ENCODE measurements at regions not wholly inside any gene's neighbourhood (a gene's known extent, or its start where the extent isn't known, plus 50 kb on each side); places are given as distances from the start of the nearest gene placed in this dataset.

DNA sequence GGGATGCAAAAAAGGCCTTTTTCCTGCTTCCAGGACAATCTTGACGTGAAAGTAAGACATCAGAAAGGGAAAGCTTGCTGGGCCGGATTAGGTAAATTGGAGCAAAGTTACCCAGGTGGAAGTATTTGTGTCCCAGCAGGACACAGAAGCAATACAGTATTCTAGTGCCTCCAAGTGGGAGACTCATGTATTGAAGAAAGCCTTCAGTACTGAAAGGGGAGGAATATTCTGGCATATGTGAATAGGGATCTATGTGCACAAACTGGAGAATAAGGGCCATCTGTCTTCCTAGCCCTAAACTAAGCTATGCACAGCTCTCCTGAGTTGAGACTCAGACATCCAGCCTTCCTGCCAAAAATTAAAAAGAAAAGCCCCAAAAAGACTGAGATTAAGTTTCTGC is 327.3 kb upstream of the CDH8 start:
- TF ChIP-seq, protein P1, sequence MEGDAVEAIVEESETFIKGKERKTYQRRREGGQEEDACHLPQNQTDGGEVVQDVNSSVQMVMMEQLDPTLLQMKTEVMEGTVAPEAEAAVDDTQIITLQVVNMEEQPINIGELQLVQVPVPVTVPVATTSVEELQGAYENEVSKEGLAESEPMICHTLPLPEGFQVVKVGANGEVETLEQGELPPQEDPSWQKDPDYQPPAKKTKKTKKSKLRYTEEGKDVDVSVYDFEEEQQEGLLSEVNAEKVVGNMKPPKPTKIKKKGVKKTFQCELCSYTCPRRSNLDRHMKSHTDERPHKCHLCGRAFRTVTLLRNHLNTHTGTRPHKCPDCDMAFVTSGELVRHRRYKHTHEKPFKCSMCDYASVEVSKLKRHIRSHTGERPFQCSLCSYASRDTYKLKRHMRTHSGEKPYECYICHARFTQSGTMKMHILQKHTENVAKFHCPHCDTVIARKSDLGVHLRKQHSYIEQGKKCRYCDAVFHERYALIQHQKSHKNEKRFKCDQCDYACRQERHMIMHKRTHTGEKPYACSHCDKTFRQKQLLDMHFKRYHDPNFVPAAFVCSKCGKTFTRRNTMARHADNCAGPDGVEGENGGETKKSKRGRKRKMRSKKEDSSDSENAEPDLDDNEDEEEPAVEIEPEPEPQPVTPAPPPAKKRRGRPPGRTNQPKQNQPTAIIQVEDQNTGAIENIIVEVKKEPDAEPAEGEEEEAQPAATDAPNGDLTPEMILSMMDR (IDR thresholded peaks at IDR 0.05) = no peak
- TF ChIP-seq POLR2A (IDR thresholded peaks at IDR 0.05) = no peak
- WGBS, 2 donors = 90 to 97% methylated on average over 2 of the region's 2 CpGs
- DNase-seq = no peak
- Histone ChIP-seq H3K4me3 (no peak overlapping the region), H3K4me1 (no peaks in the 10 kb centered on the region), H3K36me3 (ENCODE audit: low read depth, missing control alignments) (no peaks in the 10 kb centered on the region), H3K27me3 (no peaks in the 10 kb centered on the region), H3K9me3 (no peaks in the 10 kb centered on the region), H3K27ac (no peak overlapping the region)
- intact Hi-C loops (cut with DNase I; ENCODE audit: low total_unique reads) = no loop called here

DNA sequence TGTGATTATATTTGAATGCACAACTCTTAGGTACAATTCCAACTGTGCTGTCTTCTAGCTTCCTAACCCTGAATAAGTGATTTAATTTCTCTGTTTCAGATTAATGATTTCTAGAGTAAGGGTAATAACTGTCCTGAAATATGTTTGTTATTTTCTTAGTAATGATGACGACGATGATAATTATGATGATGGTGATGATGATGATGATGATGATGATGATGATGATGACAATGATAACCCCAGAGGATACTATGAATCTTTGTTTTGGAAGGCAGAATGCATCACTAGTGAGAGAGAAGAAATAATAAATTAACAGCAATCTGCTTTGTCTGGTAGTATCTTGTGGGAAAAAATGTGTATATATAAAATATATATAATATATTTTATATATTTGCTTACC is 317.1 kb upstream of the CDH8 start:
- no peak overlapping the region for H3K4me3 ChIP-seq
- H3K27ac ChIP-seq = no peak overlapping the region
- H3K27me3 ChIP-seq = no peaks in the 10 kb centered on the region
- no peaks in the 10 kb centered on the region for H3K9me3 ChIP-seq
- H3K36me3 ChIP-seq (ENCODE audit: low read depth, missing control alignments) = no peaks in the 10 kb centered on the region
- no peak for TF ChIP-seq POLR2A (IDR thresholded peaks at IDR 0.05)
- TF ChIP-seq, protein P1 (IDR thresholded peaks at IDR 0.05) = no peak
- intact Hi-C loops (cut with DNase I; ENCODE audit: low total_unique reads) = no loop called here
- H3K4me1 ChIP-seq = no peaks in the 10 kb centered on the region
- 89 to 91% methylated on average over 2 of the region's 2 CpGs for WGBS, 2 donors
- no peak for DNase-seq

DNA sequence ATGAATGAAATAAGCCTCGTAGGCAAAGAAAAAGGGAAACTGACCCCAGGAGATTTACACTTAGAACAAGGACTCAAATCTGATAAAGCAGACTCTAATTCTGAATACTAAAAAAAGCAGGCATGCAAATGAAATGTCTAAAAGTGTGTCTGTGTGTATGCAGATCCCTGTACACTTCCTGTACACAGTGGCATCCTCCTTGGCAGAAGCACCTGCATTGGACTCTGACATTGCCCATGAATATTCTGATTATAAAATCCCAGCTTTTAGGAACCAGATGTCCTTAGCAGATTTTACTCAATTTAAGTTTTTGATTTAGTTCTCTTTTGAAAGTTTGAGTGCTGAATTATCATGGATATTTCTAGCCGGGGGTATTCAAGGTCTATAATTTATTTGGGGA is 306.0 kb upstream of the CDH8 start:
- intact Hi-C loops (cut with DNase I; ENCODE audit: low total_unique reads) = no loop called here
- WGBS, 2 donors = 76 to 82% methylated on average over 2 of the region's 2 CpGs

DNA sequence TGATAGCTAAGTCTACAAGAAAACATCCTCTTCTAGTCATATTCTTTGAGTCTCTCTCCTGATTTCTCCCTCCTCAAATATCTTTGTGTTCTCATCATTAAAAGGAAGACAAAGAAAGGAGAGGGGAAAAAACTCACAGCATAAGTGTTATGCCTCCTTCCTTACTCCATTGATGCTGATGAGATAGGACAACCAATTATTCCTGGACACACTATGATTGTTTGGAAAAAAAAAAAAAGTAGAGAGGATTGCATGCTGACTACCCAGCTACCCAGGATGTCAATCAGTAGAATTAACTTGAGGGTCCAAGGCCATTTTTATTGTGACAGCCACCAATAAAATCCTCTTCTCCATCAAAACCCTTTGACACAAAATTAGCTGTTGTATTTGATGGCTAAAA is 299.1 kb upstream of the CDH8 start:
- TF ChIP-seq POLR2A (IDR thresholded peaks at IDR 0.05) = no peak
- TF ChIP-seq, protein P1 (IDR thresholded peaks at IDR 0.05) = no peak
- no peak for DNase-seq
- Histone ChIP-seq H3K27ac (no peak overlapping the region), H3K9me3 (no peaks in the 10 kb centered on the region), H3K4me1 (no peaks in the 10 kb centered on the region), H3K27me3 (no peaks in the 10 kb centered on the region), H3K4me3 (no peak overlapping the region), H3K36me3 (ENCODE audit: low read depth, missing control alignments) (no peaks in the 10 kb centered on the region)
- intact Hi-C loops (cut with DNase I; ENCODE audit: low total_unique reads) = no loop called here

More for the DNA sequence above, 306.0 kb upstream of the CDH8 start:
- Histone ChIP-seq H3K27ac (no peak overlapping the region), H3K4me1 (no peaks in the 10 kb centered on the region), H3K27me3 (no peaks in the 10 kb centered on the region), H3K36me3 (ENCODE audit: low read depth, missing control alignments) (no peaks in the 10 kb centered on the region), H3K9me3 (no peaks in the 10 kb centered on the region), H3K4me3 (no peak overlapping the region)
- no peak for TF ChIP-seq POLR2A (IDR thresholded peaks at IDR 0.05)
- TF ChIP-seq, protein P1 (IDR thresholded peaks at IDR 0.05) = no peak
- no peak for DNase-seq

DNA sequence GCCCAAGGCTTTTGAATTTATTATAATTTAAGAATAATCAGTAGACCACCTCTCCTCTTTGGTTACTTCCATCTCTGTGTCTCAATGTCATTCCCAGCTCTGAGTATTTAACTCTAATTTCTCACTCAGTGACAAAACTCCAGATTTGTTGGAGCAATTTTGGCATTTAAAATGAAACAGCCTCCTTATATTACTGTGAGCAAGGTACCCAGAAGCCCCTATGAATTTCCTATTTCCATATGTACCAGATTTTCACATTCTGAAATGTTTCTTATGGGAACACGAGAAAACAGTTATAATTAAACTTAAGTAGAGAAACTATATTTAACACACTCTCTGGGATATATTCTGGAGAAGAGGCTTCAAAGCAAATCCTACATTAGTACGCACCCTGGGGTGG is 285.4 kb upstream of the CDH8 start:
- TF ChIP-seq, protein P1 (IDR thresholded peaks at IDR 0.05) = no peak
- no peak for TF ChIP-seq POLR2A (IDR thresholded peaks at IDR 0.05)

More for the DNA sequence above, 285.4 kb upstream of the CDH8 start:
- H3K4me3 ChIP-seq = no peak overlapping the region
- no peaks in the 10 kb centered on the region for H3K27me3 ChIP-seq
- no peak for DNase-seq
- H3K4me1 ChIP-seq = no peaks in the 10 kb centered on the region
- intact Hi-C loops (cut with DNase I; ENCODE audit: low total_unique reads) = no loop called here
- H3K9me3 ChIP-seq = no peaks in the 10 kb centered on the region
- no peak overlapping the region for H3K27ac ChIP-seq
- H3K36me3 ChIP-seq (ENCODE audit: low read depth, missing control alignments) = no peaks in the 10 kb centered on the region
- WGBS, 2 donors = 83 to 92% methylated on average over 2 of the region's 2 CpGs

Data from testis (tissue), 2 donors.